ENCODE measurements at regions not wholly inside any gene's neighbourhood (a gene's known extent, or its start where the extent isn't known, plus 50 kb on each side); places are given as distances from the start of the nearest gene placed in this dataset.

DNA sequence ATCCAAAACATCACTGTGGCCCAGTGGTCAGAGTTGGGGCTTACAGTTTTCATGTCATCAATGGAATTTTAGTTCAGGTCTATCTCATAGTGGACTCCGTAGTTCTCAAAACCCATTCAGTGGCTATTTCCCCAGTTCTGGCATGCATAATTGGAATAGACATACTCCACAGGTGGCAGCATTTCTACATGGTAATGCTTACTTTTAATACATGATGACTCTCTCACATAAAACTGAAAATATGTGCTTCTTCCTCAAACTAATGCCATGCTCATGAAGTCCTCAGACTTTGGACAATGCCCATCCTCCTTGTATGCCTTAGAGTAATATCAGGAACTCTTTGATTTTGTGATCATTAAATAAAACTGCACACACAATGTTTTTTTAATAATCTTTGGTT, 857.4 kb upstream of the GOT2 start:
- TF ChIP-seq, protein P1, sequence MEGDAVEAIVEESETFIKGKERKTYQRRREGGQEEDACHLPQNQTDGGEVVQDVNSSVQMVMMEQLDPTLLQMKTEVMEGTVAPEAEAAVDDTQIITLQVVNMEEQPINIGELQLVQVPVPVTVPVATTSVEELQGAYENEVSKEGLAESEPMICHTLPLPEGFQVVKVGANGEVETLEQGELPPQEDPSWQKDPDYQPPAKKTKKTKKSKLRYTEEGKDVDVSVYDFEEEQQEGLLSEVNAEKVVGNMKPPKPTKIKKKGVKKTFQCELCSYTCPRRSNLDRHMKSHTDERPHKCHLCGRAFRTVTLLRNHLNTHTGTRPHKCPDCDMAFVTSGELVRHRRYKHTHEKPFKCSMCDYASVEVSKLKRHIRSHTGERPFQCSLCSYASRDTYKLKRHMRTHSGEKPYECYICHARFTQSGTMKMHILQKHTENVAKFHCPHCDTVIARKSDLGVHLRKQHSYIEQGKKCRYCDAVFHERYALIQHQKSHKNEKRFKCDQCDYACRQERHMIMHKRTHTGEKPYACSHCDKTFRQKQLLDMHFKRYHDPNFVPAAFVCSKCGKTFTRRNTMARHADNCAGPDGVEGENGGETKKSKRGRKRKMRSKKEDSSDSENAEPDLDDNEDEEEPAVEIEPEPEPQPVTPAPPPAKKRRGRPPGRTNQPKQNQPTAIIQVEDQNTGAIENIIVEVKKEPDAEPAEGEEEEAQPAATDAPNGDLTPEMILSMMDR (IDR thresholded peaks at IDR 0.05), result no peak
- no peak for TF ChIP-seq POLR2A (IDR thresholded peaks at IDR 0.05)
